ENCODE measurements at regions not wholly inside any gene's neighbourhood (a gene's known extent, or its start where the extent isn't known, plus 50 kb on each side); places are given as distances from the start of the nearest gene placed in this dataset.

DNA sequence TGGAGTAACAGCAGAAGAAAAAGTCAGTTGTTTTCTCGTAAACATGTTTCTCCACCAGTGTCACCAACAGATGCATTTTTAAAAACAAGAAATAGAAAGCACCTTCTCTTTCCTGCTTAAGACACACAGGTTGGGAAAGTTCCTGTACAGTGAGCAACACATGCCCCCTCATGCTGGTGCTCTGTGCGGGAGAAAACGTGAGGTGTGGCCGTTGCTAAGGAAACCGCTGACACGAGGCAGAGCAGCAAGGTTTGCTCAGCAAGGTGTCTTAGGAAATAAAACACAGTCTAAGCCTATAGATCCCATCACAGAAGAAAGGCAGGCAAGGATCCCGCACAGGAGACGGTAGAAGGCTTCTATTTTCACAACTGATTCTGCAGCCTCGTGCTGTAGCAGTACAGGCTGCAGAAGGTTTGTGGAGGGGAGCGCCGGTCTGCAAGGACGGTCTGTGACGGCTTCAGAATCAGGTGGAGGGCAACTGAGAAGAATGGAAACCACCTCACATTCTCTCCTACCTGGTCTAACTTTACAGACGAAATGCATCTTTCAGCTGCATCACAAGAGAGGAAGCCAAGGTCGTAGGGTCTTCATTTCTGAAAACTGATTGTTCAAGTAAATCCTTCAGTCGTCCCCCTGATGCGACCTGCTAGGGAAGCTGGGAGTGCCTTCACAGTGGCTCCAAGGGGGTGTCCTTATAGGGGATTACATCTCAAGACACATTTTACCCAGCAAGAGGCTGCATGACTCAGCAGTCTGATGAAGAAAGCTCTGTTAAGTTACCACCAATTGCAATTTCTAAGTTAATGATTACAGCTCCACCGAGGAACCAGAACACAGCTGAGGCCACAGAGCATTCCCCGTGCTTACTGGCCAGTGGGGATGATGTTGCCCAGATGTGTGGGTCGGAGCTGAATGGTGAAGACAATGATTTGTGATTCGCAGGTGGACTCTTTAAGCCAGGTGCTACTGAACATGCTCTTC, 150.7 kb upstream of the KLF14 start:
- no peaks in the 10 kb centered on the region for H3K9me3 ChIP-seq
- H3K27me3 ChIP-seq: no peaks in the 10 kb centered on the region
- intact Hi-C loops (cut with DNase I): no loop called here
- no peak overlapping the region for H3K4me3 ChIP-seq
- no peak for DNase-seq
- H3K27ac ChIP-seq: peak overlapping the region in 2 of 4 donors; percentile 9 to 25
- WGBS, 2 donors: 38 to 68% methylated on average over 21 of the region's 21 CpGs
- peaks cover 22 to 71% (median 35%) of the 10 kb centered on the region in 4 donors for H3K36me3 ChIP-seq
- peaks cover 0 to 51% (median 32%) of the 10 kb centered on the region in 4 donors for H3K4me1 ChIP-seq
- TF ChIP-seq POLR2A (IDR thresholded peaks at IDR 0.05): no peak
- no peak for TF ChIP-seq POLR2AphosphoS5 (IDR thresholded peaks at IDR 0.05)

GRCh38 chr7:130886438-130887135, 152.6 kb upstream of the KLF14 start:
- intact Hi-C loops (cut with DNase I): no loop called here
- peak overlapping the region in 3 of 4 donors; percentile 4 to 25 (median 25) for H3K27ac ChIP-seq
- H3K9me3 ChIP-seq: no peaks in the 10 kb centered on the region
- no peak overlapping the region for H3K4me3 ChIP-seq
- H3K36me3 ChIP-seq: peaks cover 29 to 72% (median 34%) of the 10 kb centered on the region in 4 donors
- DNase-seq: no peak
- no peaks in the 10 kb centered on the region for H3K27me3 ChIP-seq
- TF ChIP-seq, protein P1, sequence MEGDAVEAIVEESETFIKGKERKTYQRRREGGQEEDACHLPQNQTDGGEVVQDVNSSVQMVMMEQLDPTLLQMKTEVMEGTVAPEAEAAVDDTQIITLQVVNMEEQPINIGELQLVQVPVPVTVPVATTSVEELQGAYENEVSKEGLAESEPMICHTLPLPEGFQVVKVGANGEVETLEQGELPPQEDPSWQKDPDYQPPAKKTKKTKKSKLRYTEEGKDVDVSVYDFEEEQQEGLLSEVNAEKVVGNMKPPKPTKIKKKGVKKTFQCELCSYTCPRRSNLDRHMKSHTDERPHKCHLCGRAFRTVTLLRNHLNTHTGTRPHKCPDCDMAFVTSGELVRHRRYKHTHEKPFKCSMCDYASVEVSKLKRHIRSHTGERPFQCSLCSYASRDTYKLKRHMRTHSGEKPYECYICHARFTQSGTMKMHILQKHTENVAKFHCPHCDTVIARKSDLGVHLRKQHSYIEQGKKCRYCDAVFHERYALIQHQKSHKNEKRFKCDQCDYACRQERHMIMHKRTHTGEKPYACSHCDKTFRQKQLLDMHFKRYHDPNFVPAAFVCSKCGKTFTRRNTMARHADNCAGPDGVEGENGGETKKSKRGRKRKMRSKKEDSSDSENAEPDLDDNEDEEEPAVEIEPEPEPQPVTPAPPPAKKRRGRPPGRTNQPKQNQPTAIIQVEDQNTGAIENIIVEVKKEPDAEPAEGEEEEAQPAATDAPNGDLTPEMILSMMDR (IDR thresholded peaks at IDR 0.05): no peak
- TF ChIP-seq POLR2AphosphoS5 (IDR thresholded peaks at IDR 0.05) (no peak), EP300 (IDR thresholded peaks at IDR 0.05) (no peak)
- 52 to 83% methylated on average over 10 of the region's 10 CpGs for WGBS, 2 donors
- peaks cover 0 to 62% (median 49%) of the 10 kb centered on the region in 4 donors for H3K4me1 ChIP-seq

GRCh38 chr7:130887182-130887956, 153.4 kb upstream of the KLF14 start:
- H3K4me3 ChIP-seq: no peak overlapping the region
- no peaks in the 10 kb centered on the region for H3K9me3 ChIP-seq
- WGBS, 2 donors: 60 to 72% methylated on average over 12 of the region's 12 CpGs
- DNase-seq: no peak
- peak overlapping the region in 2 of 4 donors; percentile 25 to 40 for H3K27ac ChIP-seq
- TF ChIP-seq, protein P1 (IDR thresholded peaks at IDR 0.05): no peak
- TF ChIP-seq POLR2A (IDR thresholded peaks at IDR 0.05) (no peak), EP300 (IDR thresholded peaks at IDR 0.05) (no peak), POLR2AphosphoS5 (IDR thresholded peaks at IDR 0.05) (no peak)
- intact Hi-C loops (cut with DNase I): no loop called here
- H3K36me3 ChIP-seq: peaks cover 25 to 64% (median 28%) of the 10 kb centered on the region in 4 donors
- no peaks in the 10 kb centered on the region for H3K27me3 ChIP-seq
- H3K4me1 ChIP-seq: peaks cover 0 to 60% (median 50%) of the 10 kb centered on the region in 4 donors

DNA sequence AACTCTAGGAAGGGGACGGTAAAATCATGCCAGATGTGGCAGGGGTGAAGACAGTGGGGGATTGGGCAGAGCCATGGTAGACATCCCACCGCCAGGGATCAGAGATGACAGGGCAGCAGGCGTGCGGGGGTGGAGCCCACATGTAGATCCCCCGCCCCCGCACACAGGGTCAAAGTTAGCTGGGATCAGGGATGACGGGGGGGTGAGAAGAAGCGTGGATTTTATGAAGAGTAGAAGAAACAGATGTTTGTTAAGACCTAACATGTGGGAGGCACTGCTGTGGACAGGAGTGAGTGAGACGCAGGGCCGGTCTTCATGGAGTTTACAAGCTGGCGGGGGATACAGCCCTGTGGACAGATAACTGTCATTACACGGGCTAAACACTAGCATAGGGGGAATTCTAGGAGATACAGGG, 154.0 kb upstream of the KLF14 start:
- H3K9me3 ChIP-seq: no peaks in the 10 kb centered on the region
- 74 to 87% methylated on average over 12 of the region's 12 CpGs for WGBS, 2 donors
- H3K4me1 ChIP-seq: peaks cover 0 to 66% (median 55%) of the 10 kb centered on the region in 4 donors
- TF ChIP-seq EP300 (IDR thresholded peaks at IDR 0.05) (no peak), POLR2AphosphoS5 (IDR thresholded peaks at IDR 0.05) (no peak), POLR2A (IDR thresholded peaks at IDR 0.05) (no peak)
- TF ChIP-seq, protein P1 (IDR thresholded peaks at IDR 0.05): no peak
- no peaks in the 10 kb centered on the region for H3K27me3 ChIP-seq
- intact Hi-C loops (cut with DNase I): no loop called here
- no peak for DNase-seq
- peak overlapping the region in 2 of 4 donors; percentile 25 to 40 for H3K27ac ChIP-seq
- H3K4me3 ChIP-seq: no peak overlapping the region
- H3K36me3 ChIP-seq: peaks cover 19 to 58% (median 23%) of the 10 kb centered on the region in 4 donors

All from sigmoid colon (tissue), 6 donors.